Keratinocyte (primary cell): ENCODE measurements at regions not wholly inside any gene's neighbourhood (a gene's known extent, or its start where the extent isn't known, plus 50 kb on each side); places are given as distances from the start of the nearest gene placed in this dataset.
A peak's percentile ranks its signal among the peaks of the same experiment; 100 is the strongest.

Experiments used
- DNase-seq: peaks from one replicate; pipeline ENCODE4 v3.0.0-alpha.2; 2011; ENCODE audit warnings: low read depth, missing footprints, low spot score
- FAIRE-seq: peaks from 2 replicates; lab custom pipeline; 2011; peaks lifted over from hg19 to GRCh38; lab: Jason Lieb, UNC
- H2AFZ ChIP-seq: 2 replicates; pipeline ENCODE4 v1.6.0; 2012; ENCODE audit warnings: low read length, control low read depth, inconsistent platforms; ENCODE audit not compliant: control insufficient read depth
- H3K27ac ChIP-seq: 2 replicates; pipeline ENCODE4 v1.5.1; 2011; ENCODE audit warnings: low read length; ENCODE audit not compliant: control insufficient read depth, insufficient read depth
- H3K27me3 ChIP-seq: 3 replicates; pipeline ENCODE4 v1.6.0; 2011; ENCODE audit warnings: low read length; ENCODE audit not compliant: control insufficient read depth, insufficient read depth; ENCODE audit errors: extremely low read depth
- H3K36me3 ChIP-seq, 2 experiments: 2 replicates in 1 of 2; 3 replicates in 1 of 2; pipeline ENCODE4 v1.5.1; 2011; ENCODE audit warnings: low read length in 2 of 2, mild to moderate bottlenecking in 1 of 2; ENCODE audit not compliant: control insufficient read depth in 2 of 2, insufficient read depth in 2 of 2; ENCODE audit errors: extremely low read depth in 1 of 2
- H3K4me1 ChIP-seq: 3 replicates; pipeline ENCODE4 v1.5.1; 2011; ENCODE audit warnings: low read length; ENCODE audit not compliant: control insufficient read depth, insufficient read depth; ENCODE audit errors: extremely low read depth
- H3K4me2 ChIP-seq: 3 replicates; pipeline ENCODE4 v1.6.0; 2011; ENCODE audit warnings: low read depth, low read length; ENCODE audit not compliant: control insufficient read depth, insufficient read depth; ENCODE audit errors: extremely low read depth
- H3K4me3 ChIP-seq, 3 experiments: fragments of 200-600 bp in 1 of 3; sonication (generic) in 1 of 3; 2 replicates in 2 of 3; 3 replicates in 1 of 3; pipeline ENCODE4 v1.5.1; 2011 to 2016; ENCODE audit warnings: low read length in 3 of 3, mild to moderate bottlenecking in 3 of 3, control low read depth in 2 of 3, inconsistent platforms in 1 of 3, low read depth in 1 of 3, mixed read lengths in 1 of 3, mixed run types in 1 of 3, moderate library complexity in 1 of 3; ENCODE audit not compliant: control insufficient read depth in 2 of 3, insufficient read depth in 2 of 3; ENCODE audit errors: extremely low read depth in 1 of 3
- H3K79me2 ChIP-seq: 2 replicates; pipeline ENCODE4 v1.6.0; 2012; ENCODE audit warnings: low read length; ENCODE audit not compliant: control insufficient read depth, insufficient read depth
- H3K9ac ChIP-seq: 3 replicates; pipeline ENCODE4 v1.6.0; 2011; ENCODE audit warnings: low read length; ENCODE audit not compliant: control insufficient read depth, insufficient read depth; ENCODE audit errors: extremely low read depth
- H3K9me1 ChIP-seq: 3 replicates; pipeline ENCODE4 v1.6.0; 2011; ENCODE audit warnings: low read length; ENCODE audit not compliant: control insufficient read depth, insufficient read depth; ENCODE audit errors: extremely low read depth
- H3K9me3 ChIP-seq: 2 replicates; pipeline ENCODE4 v1.5.1; 2012; ENCODE audit warnings: low read depth, low read length; ENCODE audit not compliant: control insufficient read depth
- H4K20me1 ChIP-seq: 3 replicates; pipeline ENCODE4 v1.6.0; 2011; ENCODE audit warnings: low read length; ENCODE audit not compliant: control insufficient read depth, insufficient read depth; ENCODE audit errors: extremely low read depth
- CTCF ChIP-seq, 3 experiments: IDR thresholded peaks in 1 of 3; conservative IDR thresholded peaks in 1 of 3; optimal IDR thresholded peaks in 1 of 3; 2 replicates in 2 of 3; 3 replicates in 1 of 3; pipeline versions ENCODE3 to v1.5.1; 2011; ENCODE audit warnings: low read length in 3 of 3, mild to moderate bottlenecking in 3 of 3, moderate library complexity in 2 of 3, control low read depth in 1 of 3, inconsistent platforms in 1 of 3; ENCODE audit not compliant: insufficient read depth in 2 of 3; ENCODE audit errors: extremely low read depth in 1 of 3
- EZH2 ChIP-seq: IDR thresholded peaks from one replicate; pipeline ENCODE4 v1.6.1; 2012; ENCODE audit warnings: inconsistent platforms, mild to moderate bottlenecking, low read length, moderate library complexity
- dilution Hi-C: fragments of 300-500 bp; cut with MboI; formaldehyde crosslinking; loops from one replicate; pipeline ENCODE4 v1.7.0; 2020; ENCODE audit warnings: low sequenced_read_pairs; ENCODE audit not compliant: extremely low pct_ligation_motif_present

GRCh38 chr3:191721990-191722389, 261.0 kb downstream of the PYDC2 start:
- H3K27me3 ChIP-seq = no peaks in the 10 kb centered on the region
- H3K9ac ChIP-seq = no peak overlapping the region
- H2AFZ ChIP-seq = no peak overlapping the region
- no peak overlapping the region for H3K27ac ChIP-seq
- H3K79me2 ChIP-seq = no peaks in the 10 kb centered on the region
- DNase-seq (no peak), FAIRE-seq (peak; percentile 41)
- no peaks in the 10 kb centered on the region for H3K4me1 ChIP-seq
- no peak overlapping the region for H3K4me2 ChIP-seq
- dilution Hi-C loops = no loop called here
- TF ChIP-seq CTCF (optimal IDR thresholded peaks at IDR 0.05 in 1 of 3, IDR thresholded peaks at IDR 0.05 in 1 of 3, conservative IDR thresholded peaks at IDR 0.05 in 1 of 3; ENCODE audit: extremely low read depth in 1 of 3, insufficient read depth in 2 of 3, low read length in 3 of 3) (no peak), EZH2 (no peak)
- H4K20me1 ChIP-seq = no peaks in the 10 kb centered on the region
- no peaks in the 10 kb centered on the region for H3K36me3 ChIP-seq
- H3K9me3 ChIP-seq = no peaks in the 10 kb centered on the region
- no peak overlapping the region for H3K4me3 ChIP-seq
- H3K9me1 ChIP-seq = no peaks in the 10 kb centered on the region

- dilution Hi-C loops = no loop called here
- Histone ChIP-seq H3K79me2 (no peaks in the 10 kb centered on the region), H4K20me1 (no peaks in the 10 kb centered on the region), H2AFZ (no peak overlapping the region), H3K9ac (no peak overlapping the region), H3K27ac (no peak overlapping the region), H3K4me1 (no peaks in the 10 kb centered on the region), H3K9me1 (no peaks in the 10 kb centered on the region), H3K36me3 (no peaks in the 10 kb centered on the region), H3K9me3 (no peaks in the 10 kb centered on the region), H3K27me3 (no peaks in the 10 kb centered on the region), H3K4me2 (no peak overlapping the region), H3K4me3 (no peak overlapping the region)
- TF ChIP-seq CTCF (optimal IDR thresholded peaks at IDR 0.05 in 1 of 3, IDR thresholded peaks at IDR 0.05 in 1 of 3, conservative IDR thresholded peaks at IDR 0.05 in 1 of 3; ENCODE audit: extremely low read depth in 1 of 3, insufficient read depth in 2 of 3, low read length in 3 of 3) (no peak), EZH2 (no peak)
- FAIRE-seq (no peak), DNase-seq (no peak)
These were observed 266.4 kb downstream of the PYDC2 start for GRCh38 chr3:191727338-191727737.
